ENCODE measurements at regions not wholly inside any gene's neighbourhood (a gene's known extent, or its start where the extent isn't known, plus 50 kb on each side); places are given as distances from the start of the nearest gene placed in this dataset.

DNA sequence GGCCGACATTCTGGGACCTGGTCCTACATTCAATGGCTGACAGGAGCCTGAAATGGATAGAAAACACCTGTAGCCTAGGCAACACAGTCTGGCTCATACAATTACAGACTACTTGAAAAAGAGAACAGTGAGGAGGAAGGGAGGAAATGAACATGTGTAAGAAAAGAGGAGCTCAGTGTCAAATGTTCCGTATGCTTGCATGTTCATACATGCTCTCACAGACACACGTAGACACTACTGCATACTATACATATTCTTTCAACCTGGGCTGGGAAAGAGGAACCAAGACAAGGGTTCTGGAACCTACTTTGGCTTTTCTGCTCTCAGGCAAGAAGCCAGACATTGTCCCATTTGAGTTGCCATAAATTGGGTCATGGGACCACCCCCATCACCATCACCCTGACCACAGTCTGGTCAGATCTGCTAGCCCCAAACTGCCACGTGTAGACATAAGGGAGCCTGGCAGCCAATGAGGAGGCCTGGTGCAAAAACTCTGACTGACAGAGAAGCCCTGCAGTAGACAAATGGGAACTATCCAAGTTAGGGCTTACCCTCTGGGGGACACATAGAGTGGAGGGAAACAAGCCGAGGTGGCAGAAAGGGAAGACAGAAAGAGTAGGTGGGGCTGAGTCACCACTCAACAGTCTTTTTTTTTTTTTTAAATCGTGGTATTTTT is 310.0 kb downstream of the SHQ1 start:
- TF ChIP-seq CTCF (IDR thresholded peaks at IDR 0.05) (no peak), POLR2A (IDR thresholded peaks at IDR 0.05) (no peak)
